Osteocyte (in vitro differentiated cells): ENCODE measurements at regions not wholly inside any gene's neighbourhood (a gene's known extent, or its start where the extent isn't known, plus 50 kb on each side); places are given as distances from the start of the nearest gene placed in this dataset.

Source experiments
- DNase-seq: peaks from one replicate; pipeline ENCODE4 v3.0.0; 2021; ENCODE audit warnings: mixed read lengths; ENCODE audit not compliant: unreplicated experiment; ENCODE audit errors: extremely low spot score
- H3K27ac Mint-ChIP-seq: one replicate; pipeline ENCODE4 v1.8.0; 2021; ENCODE audit warnings: mild to moderate bottlenecking, mixed read lengths; ENCODE audit not compliant: unreplicated experiment
- H3K27me3 Mint-ChIP-seq: one replicate; pipeline ENCODE4 v1.8.0; 2021; ENCODE audit warnings: mixed read lengths; ENCODE audit not compliant: unreplicated experiment
- H3K36me3 Mint-ChIP-seq: one replicate; pipeline ENCODE4 v1.8.0; 2021; ENCODE audit warnings: mixed read lengths; ENCODE audit not compliant: unreplicated experiment
- H3K4me1 Mint-ChIP-seq: one replicate; pipeline ENCODE4 v1.8.0; 2021; ENCODE audit warnings: mixed read lengths; ENCODE audit not compliant: unreplicated experiment
- H3K4me3 Mint-ChIP-seq: one replicate; pipeline ENCODE4 v1.8.0; 2021; ENCODE audit warnings: mild to moderate bottlenecking, moderate library complexity, mixed read lengths; ENCODE audit not compliant: unreplicated experiment
- H3K9me3 Mint-ChIP-seq: one replicate; pipeline ENCODE4 v1.8.0; 2021; ENCODE audit warnings: mixed read lengths; ENCODE audit not compliant: unreplicated experiment
- TF ChIP-seq, protein P1 (sequence below): fragments of 200-600 bp; sonication (generic); IDR thresholded peaks from 2 replicates; pipeline ENCODE4 v1.5.0; 2021; ENCODE audit warnings: antibody characterized with exemption, mild to moderate bottlenecking, moderate library complexity

DNA sequence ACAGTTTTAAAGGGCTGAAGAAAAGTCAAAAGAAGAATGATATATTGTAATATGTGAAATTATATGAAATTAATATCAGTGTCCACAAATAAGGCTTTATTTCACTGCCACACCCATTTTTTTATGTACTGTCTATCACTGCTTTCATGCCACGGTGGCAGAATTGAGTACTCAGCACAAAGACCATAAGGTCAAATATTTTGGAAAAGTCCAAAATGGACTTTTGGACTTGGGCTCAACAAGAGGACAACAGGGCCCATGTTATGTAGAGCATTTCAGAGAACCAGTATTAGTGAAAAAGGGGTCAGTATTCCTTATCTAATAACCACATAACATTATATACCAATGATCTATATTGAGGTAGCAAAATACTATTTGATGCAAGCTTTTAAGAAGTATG lies 427.2 kb downstream of the EPHA4 start:
- Mint-ChIP-seq H3K4me1 (no peaks in the 10 kb centered on the region), H3K36me3 (no peaks in the 10 kb centered on the region), H3K9me3 (peaks cover 10% of the 10 kb centered on the region), H3K4me3 (no peak overlapping the region), H3K27me3 (no peaks in the 10 kb centered on the region), H3K27ac (no peak overlapping the region)
- DNase-seq: no peak
- TF ChIP-seq, protein P1, sequence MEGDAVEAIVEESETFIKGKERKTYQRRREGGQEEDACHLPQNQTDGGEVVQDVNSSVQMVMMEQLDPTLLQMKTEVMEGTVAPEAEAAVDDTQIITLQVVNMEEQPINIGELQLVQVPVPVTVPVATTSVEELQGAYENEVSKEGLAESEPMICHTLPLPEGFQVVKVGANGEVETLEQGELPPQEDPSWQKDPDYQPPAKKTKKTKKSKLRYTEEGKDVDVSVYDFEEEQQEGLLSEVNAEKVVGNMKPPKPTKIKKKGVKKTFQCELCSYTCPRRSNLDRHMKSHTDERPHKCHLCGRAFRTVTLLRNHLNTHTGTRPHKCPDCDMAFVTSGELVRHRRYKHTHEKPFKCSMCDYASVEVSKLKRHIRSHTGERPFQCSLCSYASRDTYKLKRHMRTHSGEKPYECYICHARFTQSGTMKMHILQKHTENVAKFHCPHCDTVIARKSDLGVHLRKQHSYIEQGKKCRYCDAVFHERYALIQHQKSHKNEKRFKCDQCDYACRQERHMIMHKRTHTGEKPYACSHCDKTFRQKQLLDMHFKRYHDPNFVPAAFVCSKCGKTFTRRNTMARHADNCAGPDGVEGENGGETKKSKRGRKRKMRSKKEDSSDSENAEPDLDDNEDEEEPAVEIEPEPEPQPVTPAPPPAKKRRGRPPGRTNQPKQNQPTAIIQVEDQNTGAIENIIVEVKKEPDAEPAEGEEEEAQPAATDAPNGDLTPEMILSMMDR: no peak

DNA sequence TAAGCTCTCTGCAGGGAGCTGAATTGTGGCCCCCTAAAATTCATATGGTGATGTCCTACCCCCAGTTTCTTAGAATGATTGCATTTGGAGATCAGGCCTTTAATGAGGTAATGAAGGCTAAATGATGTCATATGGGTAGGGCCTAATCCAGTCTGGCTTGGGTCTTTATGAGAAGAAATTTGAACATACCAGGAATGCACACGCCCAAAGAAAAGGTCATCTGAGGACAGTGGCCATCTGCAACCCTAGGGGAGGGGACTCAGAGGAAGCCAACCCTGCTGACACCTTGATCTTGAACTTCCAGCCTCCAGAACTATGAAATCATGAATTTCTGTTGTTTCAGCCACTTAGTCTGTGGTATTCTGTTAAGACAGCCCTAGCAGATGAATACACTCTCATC lies 426.7 kb downstream of the EPHA4 start:
- TF ChIP-seq, protein P1: no peak
- Mint-ChIP-seq H3K4me1 (no peaks in the 10 kb centered on the region), H3K27me3 (no peaks in the 10 kb centered on the region), H3K36me3 (no peaks in the 10 kb centered on the region), H3K4me3 (no peak overlapping the region), H3K27ac (no peak overlapping the region), H3K9me3 (peaks cover 10% of the 10 kb centered on the region)
- DNase-seq: no peak

DNA sequence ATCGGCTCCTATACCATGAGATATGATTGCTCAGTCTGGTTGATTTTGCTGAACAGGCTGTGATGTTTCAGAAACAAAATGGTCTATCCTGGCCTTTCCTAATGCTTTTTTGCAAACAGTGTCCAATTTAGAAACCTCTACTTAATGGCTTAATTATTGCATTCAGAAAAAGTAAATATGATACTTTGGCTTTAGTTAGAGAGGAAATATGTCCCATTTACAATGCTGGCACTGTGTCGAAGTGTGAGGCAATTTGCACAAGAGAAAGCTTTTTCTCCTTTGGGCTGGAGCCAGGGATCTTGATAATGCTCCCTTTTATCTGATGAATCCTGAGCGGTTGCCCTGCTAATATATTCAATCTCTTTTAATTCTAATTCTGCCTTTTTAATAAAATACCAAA lies 418.9 kb downstream of the EPHA4 start:
- Mint-ChIP-seq H3K4me1 (no peaks in the 10 kb centered on the region), H3K27me3 (no peaks in the 10 kb centered on the region), H3K9me3 (no peaks in the 10 kb centered on the region), H3K4me3 (no peak overlapping the region), H3K36me3 (no peaks in the 10 kb centered on the region), H3K27ac (no peak overlapping the region)
- DNase-seq: no peak
- TF ChIP-seq, protein P1: no peak

DNA sequence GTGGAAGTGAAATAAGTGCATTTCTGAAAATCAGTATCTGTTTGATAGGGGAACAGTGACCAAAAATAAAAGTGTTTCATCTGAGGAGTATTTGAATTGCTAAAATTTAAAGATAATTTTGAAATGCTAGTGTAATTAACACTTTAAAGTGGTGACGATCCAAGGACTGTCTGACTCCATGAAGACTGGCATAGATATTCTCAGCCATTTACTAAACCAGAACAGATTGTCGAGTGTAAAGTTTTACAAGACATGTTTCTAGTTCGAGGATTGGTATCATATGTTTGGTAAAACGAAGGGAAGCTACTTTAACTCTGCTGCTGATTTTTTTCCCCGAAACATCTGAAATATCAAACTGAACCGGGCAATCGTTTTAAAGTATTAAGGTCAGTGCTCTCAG lies 417.9 kb downstream of the EPHA4 start:
- no peaks in the 10 kb centered on the region for H3K9me3 Mint-ChIP-seq
- H3K27ac Mint-ChIP-seq: no peak overlapping the region
- no peak for DNase-seq
- H3K4me3 Mint-ChIP-seq: no peak overlapping the region
- no peaks in the 10 kb centered on the region for H3K4me1 Mint-ChIP-seq
- no peaks in the 10 kb centered on the region for H3K36me3 Mint-ChIP-seq
- H3K27me3 Mint-ChIP-seq: no peaks in the 10 kb centered on the region
- TF ChIP-seq, protein P1: no peak

DNA sequence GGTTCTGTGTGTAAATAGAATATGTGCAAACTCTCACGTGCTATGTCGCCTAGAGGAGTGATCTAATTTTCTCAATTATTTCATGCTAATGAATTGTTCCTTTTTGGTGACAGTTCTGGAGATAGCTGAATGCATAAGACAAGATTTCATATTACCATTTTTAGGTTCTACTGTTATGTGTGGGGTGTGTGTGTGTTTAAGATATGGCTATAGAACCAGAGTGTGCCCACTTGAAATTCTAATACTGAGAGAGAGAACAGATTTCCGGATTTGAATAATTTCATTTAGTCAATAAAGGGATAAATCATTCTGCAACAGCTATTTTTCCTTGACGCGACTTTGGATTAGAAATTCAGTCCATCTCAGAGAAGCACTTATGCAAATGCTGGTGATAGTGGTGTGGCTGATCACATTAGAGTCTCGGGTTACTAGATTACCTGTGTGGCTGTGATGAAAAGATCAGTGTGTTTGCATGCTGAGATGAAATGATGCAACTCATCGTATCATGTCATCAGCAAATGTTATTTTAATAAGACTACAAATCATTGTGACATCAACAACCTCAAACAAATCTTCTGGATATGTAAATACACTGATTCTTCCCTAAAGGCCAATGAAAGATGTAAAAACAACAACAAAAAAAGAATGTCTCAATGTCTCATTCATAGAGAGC lies 415.9 kb downstream of the EPHA4 start:
- Mint-ChIP-seq H3K27ac (no peak overlapping the region), H3K4me1 (no peaks in the 10 kb centered on the region), H3K9me3 (no peaks in the 10 kb centered on the region), H3K36me3 (no peaks in the 10 kb centered on the region), H3K4me3 (no peak overlapping the region), H3K27me3 (no peaks in the 10 kb centered on the region)
- TF ChIP-seq, protein P1: no peak
- no peak for DNase-seq
